ENCODE measurements at regions not wholly inside any gene's neighbourhood (a gene's known extent, or its start where the extent isn't known, plus 50 kb on each side); places are given as distances from the start of the nearest gene placed in this dataset.

DNA sequence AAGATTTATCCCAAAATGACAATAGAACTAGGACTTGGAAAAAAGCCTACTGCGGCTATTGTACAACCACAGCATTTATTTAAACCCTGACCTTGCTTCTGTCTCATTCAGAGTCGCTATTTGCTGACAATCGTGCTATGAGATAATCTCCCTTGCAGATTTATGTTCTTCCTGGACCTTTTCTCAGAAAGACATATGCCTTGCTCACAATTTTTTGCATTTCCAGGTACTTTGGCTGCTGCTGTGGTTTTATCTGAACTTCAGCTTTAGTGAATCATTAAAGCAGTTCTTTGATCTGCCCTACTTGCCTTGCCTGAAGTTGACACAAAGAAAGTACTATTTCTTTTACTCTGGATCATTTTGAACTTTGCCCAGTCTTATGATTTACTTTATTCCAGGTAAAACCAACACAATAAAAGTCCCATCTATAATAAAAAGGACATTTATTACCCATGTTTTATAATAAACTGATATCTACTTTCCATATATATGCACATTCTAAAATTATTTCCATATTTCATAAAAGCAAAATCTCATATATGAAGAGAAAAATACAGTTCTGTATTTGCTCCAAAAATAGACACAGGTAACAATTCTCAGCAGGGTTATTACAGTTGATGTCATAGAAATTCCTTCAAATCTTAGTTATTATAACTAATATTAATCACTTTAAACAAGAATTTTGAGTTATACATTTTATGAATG is 63.4 kb upstream of the CARD18 start:
- TF ChIP-seq, protein P1, sequence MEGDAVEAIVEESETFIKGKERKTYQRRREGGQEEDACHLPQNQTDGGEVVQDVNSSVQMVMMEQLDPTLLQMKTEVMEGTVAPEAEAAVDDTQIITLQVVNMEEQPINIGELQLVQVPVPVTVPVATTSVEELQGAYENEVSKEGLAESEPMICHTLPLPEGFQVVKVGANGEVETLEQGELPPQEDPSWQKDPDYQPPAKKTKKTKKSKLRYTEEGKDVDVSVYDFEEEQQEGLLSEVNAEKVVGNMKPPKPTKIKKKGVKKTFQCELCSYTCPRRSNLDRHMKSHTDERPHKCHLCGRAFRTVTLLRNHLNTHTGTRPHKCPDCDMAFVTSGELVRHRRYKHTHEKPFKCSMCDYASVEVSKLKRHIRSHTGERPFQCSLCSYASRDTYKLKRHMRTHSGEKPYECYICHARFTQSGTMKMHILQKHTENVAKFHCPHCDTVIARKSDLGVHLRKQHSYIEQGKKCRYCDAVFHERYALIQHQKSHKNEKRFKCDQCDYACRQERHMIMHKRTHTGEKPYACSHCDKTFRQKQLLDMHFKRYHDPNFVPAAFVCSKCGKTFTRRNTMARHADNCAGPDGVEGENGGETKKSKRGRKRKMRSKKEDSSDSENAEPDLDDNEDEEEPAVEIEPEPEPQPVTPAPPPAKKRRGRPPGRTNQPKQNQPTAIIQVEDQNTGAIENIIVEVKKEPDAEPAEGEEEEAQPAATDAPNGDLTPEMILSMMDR (IDR thresholded peaks at IDR 0.05; ENCODE audit: low read depth, low read length) = no peak
- no peak for TF ChIP-seq MYC (IDR thresholded peaks at IDR 0.05; ENCODE audit: low read depth, low read length)
- no peak for TF ChIP-seq POLR2A (IDR thresholded peaks at IDR 0.05; ENCODE audit: extremely low read depth, insufficient read length)
- TF ChIP-seq, protein P2, sequence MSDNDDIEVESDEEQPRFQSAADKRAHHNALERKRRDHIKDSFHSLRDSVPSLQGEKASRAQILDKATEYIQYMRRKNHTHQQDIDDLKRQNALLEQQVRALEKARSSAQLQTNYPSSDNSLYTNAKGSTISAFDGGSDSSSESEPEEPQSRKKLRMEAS (IDR thresholded peaks at IDR 0.05; ENCODE audit: low read depth, low read length) = no peak
- DNase-seq (ENCODE audit: low read depth) = no peak
- H3K4me3 ChIP-seq (ENCODE audit: low read depth, low read length) = no peak overlapping the region

DNA sequence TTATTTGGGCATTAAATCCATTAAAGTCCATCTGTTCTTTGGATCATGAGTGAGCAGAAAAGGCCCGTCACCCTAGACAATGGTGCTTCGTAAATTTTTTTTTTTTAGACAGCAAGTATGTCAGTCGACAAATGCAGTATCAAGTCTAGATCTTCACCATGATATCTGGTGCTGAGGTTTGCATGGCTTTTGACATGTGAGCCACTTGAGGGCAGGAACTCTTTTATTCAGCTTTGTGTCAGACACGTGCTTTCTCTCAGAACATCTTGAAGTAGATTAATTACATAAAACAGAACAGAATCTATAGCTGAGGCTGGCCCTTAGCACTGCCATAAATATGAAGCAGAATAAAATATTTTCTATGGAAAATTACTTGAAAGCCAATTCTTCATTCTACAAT is 62.9 kb upstream of the CARD18 start:
- H3K4me3 ChIP-seq (ENCODE audit: low read depth, low read length) = no peak overlapping the region
- TF ChIP-seq POLR2A (IDR thresholded peaks at IDR 0.05; ENCODE audit: extremely low read depth, insufficient read length) (no peak), MYC (IDR thresholded peaks at IDR 0.05; ENCODE audit: low read depth, low read length) (no peak)
- TF ChIP-seq, protein P1 (IDR thresholded peaks at IDR 0.05; ENCODE audit: low read depth, low read length) = no peak
- TF ChIP-seq, protein P2 (IDR thresholded peaks at IDR 0.05; ENCODE audit: low read depth, low read length) = no peak
- no peak for DNase-seq (ENCODE audit: low read depth)

DNA sequence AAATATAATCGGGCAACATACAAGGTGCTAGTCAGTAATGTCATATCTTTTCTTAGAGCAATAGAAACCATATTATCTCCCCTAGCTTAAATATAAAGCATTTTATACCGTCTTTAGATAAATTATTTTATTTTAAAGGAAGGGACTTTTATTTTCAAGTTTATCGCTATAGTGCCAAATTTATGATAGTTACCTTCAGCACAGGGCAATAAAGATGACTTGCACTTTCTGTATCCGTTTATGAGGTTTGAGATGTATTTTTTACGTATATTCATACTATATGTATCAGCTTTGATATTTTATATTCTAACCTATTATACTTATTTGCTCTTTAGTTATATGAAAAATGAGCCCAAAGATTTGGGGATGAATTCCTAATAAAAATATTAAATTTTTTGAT is 61.6 kb upstream of the CARD18 start:
- no peak overlapping the region for H3K4me3 ChIP-seq (ENCODE audit: low read depth, low read length)
- no peak for DNase-seq (ENCODE audit: low read depth)
- TF ChIP-seq, protein P2 (IDR thresholded peaks at IDR 0.05; ENCODE audit: low read depth, low read length) = no peak
- TF ChIP-seq MYC (IDR thresholded peaks at IDR 0.05; ENCODE audit: low read depth, low read length) (no peak), POLR2A (IDR thresholded peaks at IDR 0.05; ENCODE audit: extremely low read depth, insufficient read length) (no peak)
- TF ChIP-seq, protein P1 (IDR thresholded peaks at IDR 0.05; ENCODE audit: low read depth, low read length) = no peak

DNA sequence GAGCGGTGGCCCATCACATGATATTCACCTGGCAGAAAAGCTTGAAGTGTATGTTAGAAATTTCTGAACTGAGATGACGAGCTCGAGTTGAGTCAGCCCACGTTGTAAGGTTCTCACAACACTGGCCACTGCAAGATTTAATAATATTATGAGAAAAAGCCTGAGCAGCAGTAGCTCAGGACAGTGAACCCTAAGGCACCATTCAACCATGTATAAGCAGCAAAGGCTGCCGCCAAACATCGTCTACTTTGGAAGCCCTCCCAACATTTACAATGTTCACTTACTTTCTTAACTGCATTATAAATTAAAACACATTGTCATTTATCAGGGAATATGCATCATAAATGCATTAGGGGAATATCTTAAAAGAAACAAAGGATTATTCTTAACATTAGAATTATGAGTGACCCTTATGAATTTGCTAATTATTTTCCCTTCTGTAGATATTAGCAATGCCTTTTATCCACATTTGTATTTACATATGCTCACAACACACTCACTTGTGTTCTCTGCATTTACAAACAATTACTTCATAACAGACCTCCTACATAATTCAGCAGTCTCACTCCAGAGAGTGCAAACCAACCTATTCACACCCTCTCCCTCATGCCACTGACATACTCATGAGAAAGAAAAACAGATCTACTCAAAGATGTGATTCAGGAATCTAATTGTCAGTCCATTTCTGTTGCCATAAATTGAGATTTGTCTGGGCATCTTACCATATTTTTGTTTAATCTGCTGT is 57.7 kb upstream of the CARD18 start:
- no peak for TF ChIP-seq POLR2A (IDR thresholded peaks at IDR 0.05; ENCODE audit: extremely low read depth, insufficient read length)
- no peak overlapping the region for H3K4me3 ChIP-seq (ENCODE audit: low read depth, low read length)
- no peak for DNase-seq (ENCODE audit: low read depth)

DNA sequence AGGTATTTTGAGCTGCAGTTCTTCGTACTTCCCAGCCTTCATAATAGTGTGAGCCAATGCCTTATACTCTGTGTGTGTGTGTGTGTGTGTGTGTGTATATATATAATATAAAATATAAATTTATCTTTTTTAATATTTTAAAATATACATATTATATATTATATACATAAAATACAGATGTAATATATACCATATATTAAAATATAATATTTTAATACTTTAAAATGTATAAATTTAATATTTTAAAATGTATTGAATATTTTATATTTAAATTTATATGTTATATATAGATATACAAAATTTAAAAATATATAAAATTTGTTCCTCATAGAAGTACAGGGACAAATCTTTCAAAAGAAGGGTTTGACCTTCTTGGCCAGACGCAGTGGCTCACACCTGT is 53.7 kb upstream of the CARD18 start:
- no peak overlapping the region for H3K4me3 ChIP-seq (ENCODE audit: low read depth, low read length)
- no peak for DNase-seq (ENCODE audit: low read depth)
- TF ChIP-seq MYC (IDR thresholded peaks at IDR 0.05; ENCODE audit: low read depth, low read length) (no peak), POLR2A (IDR thresholded peaks at IDR 0.05; ENCODE audit: extremely low read depth, insufficient read length) (no peak)
- TF ChIP-seq, protein P2 (IDR thresholded peaks at IDR 0.05; ENCODE audit: low read depth, low read length) = no peak
- TF ChIP-seq, protein P1 (IDR thresholded peaks at IDR 0.05; ENCODE audit: low read depth, low read length) = no peak

DNA sequence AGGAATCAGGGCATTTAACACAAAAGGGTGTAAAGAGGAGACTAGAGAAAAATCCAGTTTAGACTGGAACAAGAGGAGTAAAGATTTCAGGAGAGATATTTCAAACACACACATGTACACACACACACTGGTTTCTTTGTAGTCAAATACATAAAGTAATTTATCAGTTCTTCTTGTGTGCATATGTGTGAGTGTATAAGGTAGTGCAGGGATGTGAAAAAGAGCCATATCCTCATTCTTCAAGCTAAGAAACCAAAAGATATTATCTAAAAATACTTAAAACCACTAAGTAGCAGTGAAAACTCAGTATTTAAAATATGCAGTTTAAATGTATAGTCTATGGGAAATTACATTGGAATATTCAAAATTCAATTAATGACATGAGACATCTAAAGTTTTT is 52.5 kb upstream of the CARD18 start:
- no peak overlapping the region for H3K4me3 ChIP-seq (ENCODE audit: low read depth, low read length)
- TF ChIP-seq MYC (IDR thresholded peaks at IDR 0.05; ENCODE audit: low read depth, low read length) = no peak
- TF ChIP-seq POLR2A (IDR thresholded peaks at IDR 0.05; ENCODE audit: extremely low read depth, insufficient read length) = no peak
- TF ChIP-seq, protein P1 (IDR thresholded peaks at IDR 0.05; ENCODE audit: low read depth, low read length) = no peak
- TF ChIP-seq, protein P2 (IDR thresholded peaks at IDR 0.05; ENCODE audit: low read depth, low read length) = no peak
- DNase-seq (ENCODE audit: low read depth) = no peak
